ENCODE measurements at regions not wholly inside any gene's neighbourhood (a gene's known extent, or its start where the extent isn't known, plus 50 kb on each side); places are given as distances from the start of the nearest gene placed in this dataset.

- TF ChIP-seq POLR2A (IDR thresholded peaks at IDR 0.05; ENCODE audit: low read length) (no peak), GATA1 (IDR thresholded peaks at IDR 0.05; ENCODE audit: low read depth, low read length) (no peak)
These were observed 421.0 kb upstream of the TSHZ3 start for GRCh38 chr19:31770223-31770622.
